Hepatocyte (in vitro differentiated cells): ENCODE measurements at regions not wholly inside any gene's neighbourhood (a gene's known extent, or its start where the extent isn't known, plus 50 kb on each side); places are given as distances from the start of the nearest gene placed in this dataset.

Experiments
- EZH2phosphoT487 ChIP-seq: fragments of 200-600 bp; sonication (generic); IDR thresholded peaks from one replicate; pipeline ENCODE4 v1.6.1; 2018; ENCODE audit warnings: antibody characterized with exemption, mild to moderate bottlenecking, low read depth, moderate library complexity; ENCODE audit not compliant: unreplicated experiment, severe bottlenecking
- TF ChIP-seq, protein P1 (sequence below): fragments of 200-600 bp; sonication (generic); IDR thresholded peaks from 2 replicates; pipeline ENCODE4 v1.5.1; 2016; ENCODE audit warnings: antibody characterized with exemption, mild to moderate bottlenecking; ENCODE audit not compliant: poor library complexity

DNA sequence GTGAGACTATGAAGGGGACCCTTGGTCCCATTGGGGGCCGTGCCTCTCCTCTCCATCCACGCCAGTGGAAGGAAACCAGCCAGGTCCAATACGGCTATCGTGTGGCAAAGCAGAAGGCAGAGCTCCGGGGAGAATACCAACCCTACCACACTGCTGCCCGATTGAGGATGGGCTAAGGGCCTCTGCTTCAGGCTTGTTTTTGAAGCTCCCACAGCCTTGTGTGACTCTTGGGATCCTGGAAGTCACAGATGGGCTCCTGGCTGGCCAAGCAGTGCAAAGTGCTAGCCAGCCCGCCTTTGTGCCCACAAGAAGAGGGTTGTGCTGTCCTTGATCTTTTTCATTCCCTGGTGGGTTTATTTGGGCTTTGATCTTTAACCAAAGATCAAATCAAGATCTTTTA is 70.6 kb upstream of the ID2 start:
- TF ChIP-seq, protein P1, sequence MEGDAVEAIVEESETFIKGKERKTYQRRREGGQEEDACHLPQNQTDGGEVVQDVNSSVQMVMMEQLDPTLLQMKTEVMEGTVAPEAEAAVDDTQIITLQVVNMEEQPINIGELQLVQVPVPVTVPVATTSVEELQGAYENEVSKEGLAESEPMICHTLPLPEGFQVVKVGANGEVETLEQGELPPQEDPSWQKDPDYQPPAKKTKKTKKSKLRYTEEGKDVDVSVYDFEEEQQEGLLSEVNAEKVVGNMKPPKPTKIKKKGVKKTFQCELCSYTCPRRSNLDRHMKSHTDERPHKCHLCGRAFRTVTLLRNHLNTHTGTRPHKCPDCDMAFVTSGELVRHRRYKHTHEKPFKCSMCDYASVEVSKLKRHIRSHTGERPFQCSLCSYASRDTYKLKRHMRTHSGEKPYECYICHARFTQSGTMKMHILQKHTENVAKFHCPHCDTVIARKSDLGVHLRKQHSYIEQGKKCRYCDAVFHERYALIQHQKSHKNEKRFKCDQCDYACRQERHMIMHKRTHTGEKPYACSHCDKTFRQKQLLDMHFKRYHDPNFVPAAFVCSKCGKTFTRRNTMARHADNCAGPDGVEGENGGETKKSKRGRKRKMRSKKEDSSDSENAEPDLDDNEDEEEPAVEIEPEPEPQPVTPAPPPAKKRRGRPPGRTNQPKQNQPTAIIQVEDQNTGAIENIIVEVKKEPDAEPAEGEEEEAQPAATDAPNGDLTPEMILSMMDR: no peak
- no peak for TF ChIP-seq EZH2phosphoT487
